GM18868 (cell line): ENCODE measurements at regions not wholly inside any gene's neighbourhood (a gene's known extent, or its start where the extent isn't known, plus 50 kb on each side); places are given as distances from the start of the nearest gene placed in this dataset.

Experiments
- ATAC-seq: cut with Tn5 transposase; IDR thresholded peaks from one replicate; pipeline ENCODE4 v1.9.1; 2021; ENCODE audit warnings: mild to moderate bottlenecking, moderate library complexity; ENCODE audit not compliant: unreplicated experiment

- ATAC-seq, result no peak
These were observed 278.3 kb downstream of the RBM43 start for GRCh38 chr2:150983314-150983897.

DNA sequence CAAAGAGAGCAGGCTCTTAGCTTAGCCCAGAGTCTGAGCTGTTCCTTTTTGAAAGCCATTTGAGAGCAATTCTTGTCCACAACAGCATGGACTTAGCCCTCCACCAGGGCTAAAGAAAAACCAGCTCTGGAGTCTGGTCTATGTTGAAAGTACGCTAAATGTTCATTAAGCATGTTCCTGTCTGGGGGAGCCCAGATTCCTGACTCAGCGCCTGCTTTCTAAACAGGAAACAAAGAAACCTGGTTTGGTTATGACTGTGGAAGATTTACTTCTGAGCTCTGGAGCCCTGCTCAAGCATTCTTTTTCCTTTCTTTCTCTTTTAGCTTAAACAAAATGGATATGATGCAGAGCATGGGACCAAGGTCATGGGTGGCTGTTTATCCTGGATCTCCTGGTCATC is 279.8 kb downstream of the RBM43 start:
- no peak for ATAC-seq

DNA sequence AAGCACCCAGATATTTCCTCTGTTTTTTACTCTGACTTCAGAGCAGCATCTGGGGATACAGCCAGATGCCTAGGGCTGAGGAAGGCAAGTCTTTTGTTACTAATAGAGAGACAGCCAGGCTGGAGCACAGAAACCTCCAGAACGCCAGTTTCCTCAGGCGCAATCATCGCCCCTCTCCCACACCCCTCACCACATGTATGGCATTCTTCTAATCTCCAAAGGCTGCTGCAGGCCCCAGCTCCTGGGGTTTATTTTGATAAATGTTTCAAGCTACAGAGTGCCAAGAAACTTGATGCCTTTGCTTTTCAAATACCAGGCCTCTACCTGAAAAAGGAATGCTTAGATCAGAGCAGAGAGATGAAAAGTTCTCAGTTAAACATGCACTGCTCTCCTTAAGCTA is 283.6 kb downstream of the RBM43 start:
- no peak for ATAC-seq

DNA sequence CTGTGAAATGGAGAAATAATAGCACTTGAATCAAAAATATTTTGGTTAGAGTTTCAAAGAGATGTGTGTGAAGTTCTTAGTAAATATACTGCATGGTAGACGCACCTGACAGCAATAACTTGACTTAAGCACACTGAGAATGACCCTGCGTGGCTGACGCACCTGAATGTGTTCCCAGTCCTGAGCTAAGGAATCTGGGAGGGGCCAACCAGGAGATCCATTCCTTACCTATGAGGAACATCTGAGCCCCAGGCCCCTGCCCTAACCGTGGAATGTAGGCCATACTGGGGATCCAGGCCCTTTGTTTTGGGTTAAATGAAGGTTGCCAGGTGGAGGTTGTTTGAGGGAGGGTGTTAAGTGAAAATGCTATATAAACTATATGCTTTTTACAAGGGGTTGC is 284.4 kb downstream of the RBM43 start:
- no peak for ATAC-seq

GRCh38 chr2:150976604-150977003 is 285.1 kb downstream of the RBM43 start:
- no peak for ATAC-seq

GRCh38 chr2:150974864-150975263 is 286.8 kb downstream of the RBM43 start:
- no peak for ATAC-seq

DNA sequence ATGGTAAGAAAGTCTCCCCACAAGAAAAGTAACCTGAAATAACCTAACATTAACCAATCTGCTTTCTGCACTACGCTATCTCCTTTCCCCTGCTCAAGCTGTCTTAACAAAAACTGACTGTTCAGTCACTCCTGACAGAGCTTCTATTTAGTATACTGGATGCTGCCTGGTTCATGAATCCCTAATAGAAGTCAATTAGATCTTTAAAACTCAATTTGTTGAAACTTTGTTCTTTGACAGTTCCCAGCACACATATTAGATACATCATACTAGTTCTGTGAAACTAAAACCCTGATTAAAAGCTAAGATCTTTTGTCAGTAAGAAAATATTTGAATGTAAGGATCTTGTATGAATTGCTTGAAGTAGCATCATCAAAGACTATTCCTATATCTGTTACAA is 287.4 kb downstream of the RBM43 start:
- no peak for ATAC-seq

DNA sequence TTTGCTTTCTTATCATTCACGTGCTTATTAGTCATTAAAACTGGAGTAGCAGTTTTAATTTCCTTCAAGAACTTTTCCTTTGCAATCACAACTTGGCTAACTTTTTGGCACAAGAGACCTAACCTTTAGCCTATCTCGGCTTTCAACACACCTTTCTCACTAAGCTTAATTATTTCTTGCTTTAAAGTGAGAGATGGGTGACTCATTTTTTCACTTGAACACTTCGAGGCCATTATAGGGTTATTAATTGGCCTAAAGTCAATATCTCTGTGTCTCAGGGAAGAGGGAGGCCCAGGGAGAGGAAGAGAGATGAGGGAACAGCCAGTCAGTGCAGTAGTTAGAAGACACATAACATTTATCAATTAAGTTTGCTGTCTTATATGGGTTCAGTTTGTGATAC is 289.8 kb downstream of the RBM43 start:
- ATAC-seq, result no peak

DNA sequence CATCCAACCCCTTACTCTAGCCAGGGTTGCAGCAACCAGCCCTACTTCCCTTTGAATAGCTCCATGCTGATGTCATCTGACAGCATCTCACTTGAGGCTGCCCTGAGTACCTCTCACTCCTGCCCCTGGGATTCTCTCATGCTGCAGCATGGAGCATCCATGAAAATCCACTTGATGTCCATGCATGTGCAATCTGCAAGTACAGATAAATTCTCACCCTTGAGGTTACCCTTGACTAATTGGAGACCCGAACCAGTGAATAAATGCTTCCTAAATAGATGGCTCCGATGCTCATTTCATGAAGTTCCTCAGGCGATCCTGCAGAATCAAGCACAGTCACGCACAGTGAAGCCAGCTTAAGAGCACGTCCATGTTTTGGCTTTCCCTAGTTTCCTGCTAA is 298.3 kb downstream of the RBM43 start:
- no peak for ATAC-seq

DNA sequence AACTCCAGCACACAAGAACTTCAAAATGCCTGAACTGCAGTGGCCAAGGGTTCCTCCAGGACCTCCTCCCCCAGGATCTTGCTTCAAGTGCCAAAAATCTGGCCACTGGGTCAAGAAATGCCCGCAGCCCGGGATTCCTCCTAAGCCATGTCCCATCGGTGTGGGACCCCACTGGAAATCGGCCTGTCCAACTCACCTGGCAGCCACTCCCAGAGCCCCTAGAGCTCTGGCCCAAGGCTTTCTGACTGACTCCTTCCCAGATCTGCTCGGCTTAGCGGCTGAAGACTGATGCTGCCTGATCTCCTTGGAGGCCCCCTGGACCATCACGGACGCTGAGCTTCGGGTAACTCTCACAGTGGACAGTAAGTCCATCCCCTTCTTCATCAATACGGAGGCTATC is 306.4 kb downstream of the RBM43 start:
- no peak for ATAC-seq

DNA sequence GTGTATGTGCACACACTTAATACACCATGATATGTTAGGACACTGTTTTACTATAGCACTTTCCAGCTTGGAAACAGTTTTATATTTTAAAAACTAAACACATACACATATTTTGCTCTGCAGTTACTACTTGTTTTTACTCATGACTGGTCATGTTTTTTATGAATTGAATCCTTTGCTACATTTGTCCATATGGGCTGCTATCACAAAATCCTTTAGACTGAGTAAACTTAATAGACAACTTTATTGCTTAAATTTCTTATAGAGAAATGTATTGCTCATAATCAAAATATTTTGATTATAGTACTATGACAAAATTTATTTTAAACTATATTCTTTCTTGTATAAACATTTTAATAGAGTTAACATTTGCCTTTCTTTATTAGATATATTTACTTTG is 314.8 kb downstream of the RBM43 start:
- no peak for ATAC-seq

DNA sequence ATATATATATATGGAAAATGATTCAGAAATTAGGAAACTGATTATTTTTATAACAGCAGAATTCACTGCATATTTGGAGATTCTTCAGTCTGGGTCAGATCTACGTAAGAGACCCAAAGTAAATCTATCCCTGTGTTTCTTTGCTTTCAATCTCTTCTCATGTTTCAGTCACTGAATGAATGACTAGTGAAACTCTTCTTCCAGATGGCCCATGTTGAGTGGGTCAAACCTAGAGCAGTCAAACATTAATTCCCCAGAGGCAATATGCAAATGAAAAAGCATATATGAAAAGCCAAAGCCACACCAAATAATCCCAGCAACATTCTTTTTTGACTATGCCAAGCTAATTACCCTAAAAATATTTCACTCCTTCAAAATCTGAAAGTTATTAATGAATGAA is 317.3 kb downstream of the RBM43 start:
- ATAC-seq, result no peak

- no peak for ATAC-seq
These were observed 322.6 kb downstream of the RBM43 start for GRCh38 chr2:150939087-150939486.

- no peak for ATAC-seq
These were observed 323.1 kb downstream of the RBM43 start for GRCh38 chr2:150938527-150938926.

DNA sequence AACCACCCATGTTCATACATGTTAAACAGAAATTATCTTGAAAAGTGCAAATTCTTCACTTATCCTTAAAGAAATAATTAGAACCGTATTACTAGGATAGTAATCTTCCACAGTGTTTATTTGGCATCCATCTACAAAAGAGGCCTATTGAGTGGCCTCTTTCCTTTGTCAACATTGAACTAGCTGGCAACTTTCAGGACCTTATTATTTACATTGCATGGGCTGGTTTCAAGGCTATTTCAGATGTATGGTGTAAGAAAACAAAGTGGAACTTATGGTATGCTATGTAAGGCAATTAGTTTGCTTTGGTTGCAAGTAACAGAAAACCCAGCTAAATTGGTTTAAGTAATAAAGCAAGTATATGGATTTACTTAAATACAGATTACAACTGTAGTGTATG is 324.6 kb downstream of the RBM43 start:
- no peak for ATAC-seq

GRCh38 chr2:150931451-150931850 is 330.2 kb downstream of the RBM43 start:
- no peak for ATAC-seq

GRCh38 chr2:150925611-150926010 is 336.1 kb downstream of the RBM43 start:
- no peak for ATAC-seq

GRCh38 chr2:150924878-150925277 is 336.8 kb downstream of the RBM43 start:
- no peak for ATAC-seq

DNA sequence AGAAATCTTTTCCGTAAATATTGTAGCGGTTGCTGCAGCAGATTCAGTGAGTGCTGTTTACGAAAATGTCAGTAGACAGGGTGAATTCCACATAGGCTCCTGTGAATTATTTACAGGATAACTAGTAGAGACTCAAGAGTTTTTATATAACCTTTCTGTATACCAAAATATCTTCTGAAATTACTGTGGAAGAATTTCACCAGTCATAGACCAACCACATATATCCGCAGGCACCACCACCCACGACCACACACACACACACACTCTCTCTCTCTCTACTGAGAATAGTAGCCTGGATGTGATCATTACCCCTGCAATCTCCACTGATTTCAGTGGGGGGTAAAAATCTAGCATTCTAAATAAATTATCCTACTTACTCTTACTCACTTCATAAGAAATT is 341.8 kb downstream of the RBM43 start:
- ATAC-seq, result no peak

DNA sequence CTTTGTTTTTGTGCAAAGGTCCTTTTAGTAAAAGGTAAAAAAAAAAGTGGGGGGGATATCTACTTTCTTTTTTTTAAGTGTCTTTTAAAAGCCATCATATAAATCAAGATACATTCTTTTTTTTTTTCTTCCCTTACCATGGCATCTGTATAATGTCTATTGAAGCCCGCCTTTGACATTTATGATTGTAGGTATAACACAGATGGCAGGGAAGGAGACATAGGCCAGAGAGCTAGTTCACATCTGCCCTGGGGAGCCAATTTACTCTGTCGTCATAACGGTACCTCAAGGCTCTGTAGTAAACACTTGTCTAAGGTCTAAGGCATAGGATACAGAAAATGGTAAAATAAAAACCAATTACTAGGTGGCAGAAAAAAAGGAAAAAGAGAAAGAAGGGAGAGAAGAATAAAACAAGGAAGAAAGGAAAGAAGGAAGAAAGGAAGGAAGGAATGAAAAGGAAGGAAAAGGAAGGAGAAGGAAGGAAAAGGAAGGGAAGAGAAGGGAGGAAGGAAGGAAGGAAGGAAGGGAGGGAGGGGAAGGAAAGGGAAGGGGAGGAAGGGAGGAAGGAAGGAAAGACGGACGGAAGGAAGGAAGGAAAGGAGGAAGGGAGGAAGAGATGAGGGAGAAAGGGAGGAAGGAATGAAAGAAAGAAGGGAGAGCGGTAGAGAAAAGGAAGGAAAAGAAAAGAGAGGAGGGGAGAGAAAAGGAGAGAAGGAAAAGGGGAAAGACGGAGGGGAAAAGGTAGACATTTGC is 343.5 kb downstream of the RBM43 start:
- no peak for ATAC-seq

- peak; percentile 35 for ATAC-seq
These were observed 344.9 kb downstream of the RBM43 start for GRCh38 chr2:150916467-150917396.

DNA sequence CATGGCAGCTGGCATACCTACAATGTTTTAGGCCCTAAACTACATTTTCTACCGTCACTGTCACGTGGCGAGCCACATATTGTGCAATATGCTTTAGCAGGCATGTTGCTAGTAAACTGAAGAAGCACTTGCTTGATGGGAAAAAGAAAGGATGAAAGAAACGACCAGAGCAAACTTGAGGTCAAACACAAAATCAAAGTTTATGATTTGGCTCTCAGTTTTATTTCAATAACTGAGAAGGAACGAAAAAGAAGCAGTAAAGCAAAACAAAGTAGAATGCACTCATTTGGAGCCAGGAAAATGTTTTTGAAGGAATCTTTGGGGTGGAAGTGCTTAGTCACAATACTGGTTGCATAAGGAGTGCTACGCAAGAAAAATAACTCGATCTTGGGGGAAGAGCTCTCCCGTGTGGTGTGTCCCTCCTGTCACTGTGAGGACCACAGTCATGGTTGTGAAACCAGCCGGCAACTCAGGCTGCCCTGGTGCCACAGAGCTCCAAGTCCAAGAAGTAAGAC is 349.8 kb downstream of the RBM43 start:
- ATAC-seq, result no peak
